Activated naive CD4-positive, alpha-beta T cell treated with anti-CD3 and anti-CD28 coated beads, Interleukin-2, amount 50 U/mL, for 16 hours (primary cell): ENCODE measurements at regions not wholly inside any gene's neighbourhood (a gene's known extent, or its start where the extent isn't known, plus 50 kb on each side); places are given as distances from the start of the nearest gene placed in this dataset.

Experiments used
- DNase-seq: peaks from one replicate; pipeline ENCODE4 v3.0.0-alpha.2; 2020

DNA sequence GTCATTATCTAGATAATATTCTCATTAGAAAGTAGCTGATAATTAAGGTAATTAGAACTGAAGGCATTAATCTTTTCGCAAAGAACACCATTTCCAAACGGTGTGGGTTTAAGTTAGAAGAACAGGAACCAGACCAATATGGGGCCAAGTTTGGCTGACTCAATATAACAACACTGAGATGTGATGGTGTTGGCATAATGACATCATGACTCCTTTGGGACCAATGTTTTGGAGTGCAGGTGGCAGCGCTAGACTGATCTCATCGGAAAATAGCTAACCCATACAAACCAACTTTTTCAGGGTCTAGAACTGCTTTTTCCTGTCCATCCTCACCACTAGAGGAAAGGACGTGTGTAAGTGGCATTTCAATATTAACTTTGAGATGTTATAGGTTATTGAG, 1171.7 kb upstream of the ZEB2 start:
- no peak for DNase-seq

DNA sequence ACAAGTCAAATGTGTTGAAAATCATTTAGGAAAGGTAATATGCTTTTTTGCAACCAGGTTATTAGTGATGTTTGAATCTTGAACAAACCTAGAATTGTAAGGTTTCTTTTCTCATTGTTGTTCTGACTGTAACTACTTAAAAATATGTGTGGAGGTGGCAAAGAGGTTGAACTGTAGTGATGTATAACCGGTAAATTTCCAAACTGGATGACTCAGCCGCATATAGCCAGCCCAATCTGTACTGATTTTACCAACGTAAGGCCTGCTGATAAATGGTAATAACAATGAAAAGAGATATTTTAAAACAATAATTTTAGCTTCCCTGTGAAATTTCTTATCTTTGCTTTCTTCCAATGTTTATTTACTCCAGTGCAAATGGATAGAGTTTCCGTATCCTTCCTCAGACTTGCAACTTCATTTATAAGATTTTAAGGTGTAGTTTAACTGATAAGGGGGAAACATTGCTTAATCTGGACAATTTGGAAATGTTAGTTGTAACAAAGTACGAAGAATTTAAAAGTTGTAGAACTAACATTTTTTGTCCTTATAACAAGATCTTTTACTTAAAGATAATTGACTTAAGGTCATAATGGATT, 1170.4 kb upstream of the ZEB2 start:
- no peak for DNase-seq

DNA sequence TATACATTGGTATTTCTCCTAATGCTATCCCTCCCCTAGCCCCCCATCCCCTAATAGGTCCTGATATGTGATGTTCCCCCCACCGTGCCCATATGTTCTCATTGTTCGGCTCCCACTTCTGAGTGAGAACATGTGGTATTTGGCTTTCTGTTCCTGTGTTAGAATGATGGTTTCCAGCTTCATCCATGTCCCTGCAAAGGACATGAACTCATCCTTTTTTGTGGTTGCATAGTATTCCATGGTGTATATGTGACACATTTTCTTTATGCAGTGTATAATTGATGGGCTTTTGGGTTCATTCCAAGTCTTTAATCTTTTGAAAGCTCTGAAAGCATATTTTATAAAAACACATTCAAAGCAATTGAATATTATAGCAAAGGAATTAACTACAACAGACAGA, 1169.4 kb upstream of the ZEB2 start:
- DNase-seq = no peak

DNA sequence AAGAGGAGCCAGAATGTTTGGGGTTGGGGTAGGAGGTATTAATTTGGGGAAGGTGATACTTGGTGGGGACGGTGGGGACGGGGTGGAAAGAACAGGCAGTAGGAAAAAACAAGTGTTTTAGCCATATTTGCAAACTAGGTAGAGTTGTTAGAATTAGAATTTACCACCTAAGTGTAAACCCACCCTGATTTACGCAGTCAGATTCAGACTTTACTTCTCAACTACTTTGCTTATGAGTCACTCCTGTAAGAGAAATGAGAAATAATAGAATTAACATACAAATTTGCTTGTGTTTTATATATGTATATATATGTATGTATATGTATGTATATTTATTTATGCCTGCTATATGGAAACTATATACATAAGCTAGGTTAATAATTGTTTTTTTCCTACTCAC, 1168.2 kb upstream of the ZEB2 start:
- no peak for DNase-seq

DNA sequence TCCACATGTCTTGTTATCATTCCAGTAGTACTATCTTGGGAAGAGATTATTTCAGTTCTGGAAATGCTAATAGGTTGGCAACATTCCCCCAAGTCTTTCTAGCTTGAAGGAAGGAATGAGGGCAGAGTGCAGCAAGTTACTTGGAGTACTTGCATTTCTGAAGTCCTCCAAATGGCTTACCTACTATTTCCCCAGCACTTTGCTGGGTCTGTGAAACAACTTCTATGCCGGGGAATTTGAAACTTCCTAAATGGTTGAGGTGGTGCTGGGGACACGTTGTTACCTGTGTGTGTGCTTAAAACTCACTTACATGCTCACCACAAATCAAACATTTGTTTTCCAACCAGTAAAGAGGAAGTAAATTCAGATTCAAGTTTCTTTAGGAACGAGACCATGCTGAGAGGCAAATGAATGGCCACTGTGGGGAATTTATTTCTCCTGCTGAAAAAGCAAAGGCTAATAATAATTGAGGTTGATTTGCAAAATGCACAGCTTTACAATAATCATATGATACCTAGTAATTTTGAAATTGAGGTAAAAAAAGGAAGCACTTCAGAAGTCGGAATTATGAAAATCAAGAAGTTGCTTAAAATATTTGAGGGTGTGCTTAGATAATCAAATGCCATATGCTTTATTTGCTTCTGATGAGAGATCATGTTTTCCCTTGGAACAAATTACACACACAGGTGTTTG, 1167.7 kb upstream of the ZEB2 start:
- no peak for DNase-seq

DNA sequence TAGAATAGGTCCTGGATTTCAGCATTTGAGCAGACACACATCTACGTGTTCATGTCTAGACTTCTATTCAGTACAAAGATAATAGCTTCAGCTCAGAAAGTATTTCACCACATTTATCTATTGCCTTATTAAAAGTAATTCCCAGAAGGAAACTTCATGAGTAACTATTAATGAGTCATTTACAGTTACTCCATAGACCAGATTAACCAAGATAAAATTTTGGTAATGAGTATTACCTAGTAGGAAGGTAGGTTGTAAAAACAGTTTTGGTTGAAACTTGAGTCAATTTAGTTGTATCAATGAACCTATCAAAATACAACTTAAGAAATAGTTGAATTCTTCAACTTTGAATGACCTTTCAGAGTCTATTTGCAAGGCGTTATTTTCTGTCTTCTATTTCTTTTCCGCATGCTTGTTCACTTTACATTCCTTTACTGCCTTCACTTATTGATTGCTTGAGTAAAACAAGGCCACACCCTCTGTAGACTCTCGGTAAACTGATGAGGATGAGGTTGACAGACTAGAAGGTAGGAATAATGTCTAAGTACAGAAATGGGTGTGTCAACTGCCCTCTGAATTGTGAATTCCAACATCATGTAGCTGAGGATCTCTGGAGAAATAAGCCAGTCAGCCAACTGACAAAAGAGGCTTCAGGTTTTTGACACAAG, 1165.6 kb upstream of the ZEB2 start:
- DNase-seq = no peak

DNA sequence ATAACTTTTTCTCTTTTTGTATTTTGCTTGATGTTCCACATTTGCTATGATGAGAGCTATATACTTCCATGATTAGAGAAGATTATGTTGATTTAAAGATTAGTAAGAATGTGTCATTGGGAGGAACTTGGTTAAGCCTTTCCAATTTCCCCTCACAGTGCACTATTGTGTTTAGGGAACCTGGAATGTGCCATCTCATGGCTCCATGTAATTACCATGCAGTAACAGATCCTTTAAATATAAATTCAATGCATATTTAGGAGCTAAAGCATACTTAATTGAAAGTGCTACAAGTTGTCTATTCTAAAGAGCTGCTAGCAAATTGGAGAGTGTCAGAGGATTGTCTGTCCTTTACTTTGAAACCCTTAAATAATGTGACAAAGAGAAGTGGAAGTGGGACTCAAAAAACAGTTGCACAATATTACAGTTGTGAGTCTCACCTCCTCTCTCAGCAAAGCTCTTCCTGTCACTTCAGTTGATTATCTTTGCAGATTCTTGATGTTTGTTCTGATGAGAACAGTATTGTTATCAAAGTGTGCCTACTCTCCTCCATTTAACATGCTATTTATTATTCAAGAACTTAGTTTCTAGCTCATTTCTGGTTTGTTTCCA, 1162.7 kb upstream of the ZEB2 start:
- no peak for DNase-seq

DNA sequence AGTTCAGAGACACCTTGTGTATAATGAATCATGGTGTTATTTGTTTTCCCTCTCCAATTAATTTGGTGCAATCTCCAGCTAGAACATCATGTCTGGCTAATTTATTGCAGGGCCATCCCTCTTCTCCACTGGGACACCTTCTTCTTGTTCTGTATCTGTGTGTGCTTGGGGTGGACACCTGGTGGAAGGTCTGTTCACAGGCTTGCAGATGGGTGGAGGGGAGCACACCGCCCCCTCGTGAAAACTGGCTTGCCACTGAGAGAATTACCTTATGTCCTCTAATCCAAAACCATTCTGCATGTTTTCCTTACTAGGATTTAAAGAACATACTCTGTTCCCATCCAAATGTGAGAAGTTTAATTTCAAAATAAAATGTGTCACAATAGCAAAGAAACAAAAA, 1160.4 kb upstream of the ZEB2 start:
- no peak for DNase-seq

DNA sequence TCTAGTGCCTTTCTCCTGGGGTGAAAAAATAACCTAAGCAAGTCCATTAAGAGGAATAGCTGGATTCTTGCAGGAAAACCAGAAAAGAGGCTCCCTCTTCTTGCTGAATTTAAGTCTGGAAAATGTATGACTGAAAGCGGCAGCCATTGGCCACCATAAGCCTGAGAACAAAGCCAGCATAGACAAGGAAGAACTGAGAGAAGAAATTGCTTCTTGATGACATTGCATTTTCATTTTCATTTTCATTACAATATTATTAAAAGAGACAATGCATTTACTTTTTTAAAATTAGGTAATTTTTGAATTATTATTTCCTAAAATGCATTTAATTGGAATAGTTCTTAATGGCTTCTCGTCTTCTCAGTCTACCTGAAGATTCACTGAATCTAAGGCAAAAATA, 1157.5 kb upstream of the ZEB2 start:
- DNase-seq = no peak

DNA sequence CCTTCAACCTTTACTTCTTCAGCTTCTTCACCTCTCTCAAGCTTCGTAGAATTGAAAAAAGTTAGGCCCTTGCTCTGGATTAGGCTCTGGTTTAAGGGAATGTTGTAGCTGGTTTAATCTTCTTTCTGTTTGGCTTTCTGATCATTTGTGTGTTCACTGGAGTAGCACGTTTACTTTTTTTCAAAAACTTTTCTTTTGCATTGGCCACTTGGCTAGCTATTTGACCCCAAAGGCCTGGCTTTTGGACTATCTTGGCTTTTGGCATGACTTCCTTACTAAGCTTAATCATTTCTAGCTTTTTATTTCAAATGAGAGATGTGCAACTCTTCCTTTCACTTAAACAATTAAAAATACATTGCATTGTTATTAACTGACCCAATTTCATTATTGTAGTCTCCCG, 1154.8 kb upstream of the ZEB2 start:
- DNase-seq = no peak

DNA sequence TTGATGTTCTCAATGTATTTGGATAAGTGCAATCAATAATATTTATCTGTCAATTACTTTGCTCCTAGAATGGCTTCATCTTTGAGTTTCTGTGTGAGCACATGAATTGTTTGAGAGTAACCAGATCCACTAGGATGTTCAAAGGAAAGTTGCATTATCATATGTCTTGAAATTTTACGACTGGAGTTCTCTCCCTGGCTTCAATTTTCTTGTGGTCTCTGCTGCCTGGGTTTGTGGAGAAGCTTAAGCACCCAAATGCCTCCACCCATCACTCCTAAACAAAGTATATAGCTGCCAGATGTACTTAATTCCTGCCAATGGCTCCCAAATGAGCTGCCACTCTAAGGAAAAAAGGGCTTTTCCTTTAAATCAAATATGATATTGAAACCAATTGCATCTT, 1149.4 kb upstream of the ZEB2 start:
- no peak for DNase-seq

DNA sequence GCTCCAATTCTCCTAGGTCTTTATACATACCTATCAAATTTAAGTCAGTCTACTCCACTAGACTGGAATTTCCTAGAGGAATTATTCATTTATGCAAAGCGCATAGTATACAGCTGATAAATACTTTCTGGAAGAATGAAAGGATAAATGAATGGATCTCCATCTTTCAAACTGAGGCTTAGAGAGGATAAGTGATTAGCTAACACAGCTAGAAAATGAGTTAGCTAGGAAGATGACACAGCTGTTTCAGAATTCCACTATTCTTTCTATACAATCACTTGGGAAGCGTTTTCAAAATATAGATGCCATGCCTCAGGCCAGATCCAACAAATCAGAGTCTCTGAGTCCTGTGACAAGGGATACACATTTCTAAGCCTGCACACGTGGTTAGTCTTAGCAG, 1146.6 kb upstream of the ZEB2 start:
- no peak for DNase-seq

DNA sequence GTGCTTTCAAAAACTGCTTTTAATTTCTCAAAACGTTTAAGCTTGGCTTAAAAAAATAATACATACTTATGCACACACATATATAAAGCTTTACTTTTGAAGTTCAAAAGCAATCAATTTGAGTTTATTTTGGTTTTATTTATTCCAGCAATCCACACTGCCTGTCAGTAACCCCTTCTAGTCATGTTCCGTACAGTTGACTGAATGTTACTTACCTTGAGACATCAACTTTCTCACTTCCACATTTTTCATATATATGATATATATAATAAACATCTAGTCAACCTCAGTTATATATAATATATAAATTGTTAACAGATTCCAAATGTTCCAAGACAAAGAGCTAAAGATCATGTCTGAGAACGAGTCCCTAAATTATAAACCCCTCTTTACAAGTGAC, 1137.3 kb upstream of the ZEB2 start:
- no peak for DNase-seq

DNA sequence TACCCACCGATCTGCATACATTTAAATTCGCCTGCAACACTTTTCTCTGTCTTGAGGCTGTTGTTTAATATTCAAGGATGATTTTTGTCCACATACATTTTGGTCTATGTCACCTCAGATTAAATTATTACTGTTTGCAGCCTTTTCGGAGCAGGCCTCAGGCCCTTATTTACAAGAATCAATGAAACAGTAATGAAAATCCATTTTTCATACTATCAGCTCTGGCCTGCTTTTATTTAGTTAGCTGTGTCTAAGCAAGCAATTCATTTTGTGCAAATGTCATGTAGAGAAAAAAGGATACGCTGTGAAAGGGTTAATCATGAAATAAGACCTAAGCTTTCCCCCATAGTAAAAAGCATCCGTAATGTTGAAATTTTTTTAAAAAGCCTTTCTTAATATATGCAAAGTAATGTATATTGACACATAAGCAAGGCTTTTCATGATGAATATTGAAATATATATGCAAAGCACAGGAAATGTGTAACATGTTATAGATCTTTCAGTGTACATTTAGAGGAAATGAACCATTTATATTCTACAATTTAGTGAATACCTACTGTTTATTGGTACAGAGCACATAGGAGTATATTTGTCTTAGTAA, 1135.3 kb upstream of the ZEB2 start:
- DNase-seq = no peak

DNA sequence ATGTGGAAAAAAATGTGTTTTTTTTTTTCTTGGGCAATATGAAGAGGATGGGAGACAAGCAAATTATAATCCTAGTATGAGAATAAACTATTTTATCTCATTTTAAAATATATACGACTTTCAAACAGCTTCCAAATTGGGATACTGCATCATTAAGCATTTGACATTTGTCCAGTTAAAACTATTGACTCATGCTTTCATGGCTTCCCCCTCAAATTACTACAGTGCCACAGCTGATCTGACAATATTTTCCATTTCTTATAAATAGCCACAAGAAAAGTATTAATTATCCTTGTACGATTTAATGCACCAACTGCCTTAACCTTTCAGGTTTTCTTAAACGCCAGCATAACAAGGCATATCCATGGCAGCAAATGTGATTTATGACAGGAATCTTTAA, 1134.8 kb upstream of the ZEB2 start:
- DNase-seq = no peak

DNA sequence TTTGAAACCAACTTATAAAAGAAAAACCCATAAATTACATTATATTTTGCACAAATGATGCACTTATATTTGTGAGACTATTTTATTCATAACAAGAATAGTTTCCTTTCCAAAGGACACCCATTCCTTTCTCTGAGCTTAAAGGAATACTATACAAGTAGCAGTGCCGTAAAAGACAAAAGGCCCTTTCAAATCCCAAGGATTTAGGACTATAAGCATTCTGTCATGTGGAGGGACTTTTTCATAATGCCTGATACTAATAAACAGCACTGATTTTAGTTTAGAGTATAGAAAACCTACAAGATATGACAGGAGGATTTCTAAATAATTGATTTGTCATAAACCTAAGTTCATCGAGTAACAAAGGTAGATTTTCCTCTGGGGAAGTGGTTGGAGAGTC, 1134.2 kb upstream of the ZEB2 start:
- DNase-seq = no peak

DNA sequence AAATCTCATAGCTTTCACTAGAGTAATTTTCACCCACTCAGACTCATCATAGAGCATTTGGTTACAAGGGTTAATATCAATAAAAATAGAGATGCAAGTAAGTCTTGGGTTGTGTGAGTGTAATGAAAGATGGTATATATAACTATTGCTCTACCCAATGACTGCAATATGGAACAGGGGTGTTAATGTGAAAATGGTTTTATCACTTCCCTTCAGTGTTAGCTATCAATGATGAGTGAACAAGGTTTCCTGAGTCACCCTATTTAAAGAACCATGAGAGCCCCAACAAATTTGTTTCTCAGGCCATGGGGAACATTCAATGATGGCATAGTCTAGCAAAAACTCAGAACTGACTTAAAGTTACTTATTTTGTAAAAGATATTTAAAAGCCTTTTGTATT, 1133.6 kb upstream of the ZEB2 start:
- DNase-seq = no peak

DNA sequence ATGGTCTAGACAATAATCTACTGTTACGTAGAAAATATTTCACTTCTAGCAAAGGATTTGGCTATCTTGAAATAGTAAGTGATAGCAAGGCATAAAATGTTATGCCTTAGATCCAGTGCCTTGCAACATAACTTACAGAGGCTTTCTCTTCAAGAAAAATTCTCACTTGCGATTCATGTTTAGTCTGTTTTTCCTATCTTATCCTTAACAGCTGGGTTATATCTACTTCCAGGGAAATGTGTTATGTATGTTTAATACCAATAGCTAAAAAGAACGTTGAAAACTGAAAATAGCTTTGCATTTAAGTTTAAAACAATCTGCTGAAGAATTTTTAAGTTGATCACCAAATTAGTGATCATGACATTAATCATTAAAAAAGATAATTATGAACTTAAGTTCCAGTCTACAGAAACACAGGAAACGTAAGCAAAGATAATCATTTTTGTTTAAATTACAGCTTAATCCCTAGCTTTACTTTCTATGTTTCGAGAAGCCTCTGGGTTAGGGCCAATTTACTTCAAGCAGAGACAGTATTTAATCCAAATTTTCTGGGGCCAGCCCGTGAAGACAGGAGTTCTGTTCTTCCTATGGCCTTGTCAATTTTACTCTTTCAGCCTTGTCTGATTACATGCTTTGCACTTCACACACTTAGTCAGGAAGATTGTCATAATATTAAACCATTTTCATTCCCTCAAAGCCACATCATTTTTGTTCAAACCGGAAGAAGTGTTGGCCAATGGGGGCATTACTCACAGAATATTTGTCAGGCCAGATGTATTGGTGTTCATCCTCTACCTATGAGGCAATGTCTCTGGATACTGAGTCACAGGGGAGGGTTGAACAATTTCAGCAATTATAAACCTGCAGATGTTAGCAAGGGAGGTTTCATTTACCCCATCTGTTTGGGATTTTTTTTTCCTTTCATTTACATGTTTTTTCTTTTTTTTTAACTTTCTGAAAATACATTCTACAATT, 1132.9 kb upstream of the ZEB2 start:
- DNase-seq = no peak

DNA sequence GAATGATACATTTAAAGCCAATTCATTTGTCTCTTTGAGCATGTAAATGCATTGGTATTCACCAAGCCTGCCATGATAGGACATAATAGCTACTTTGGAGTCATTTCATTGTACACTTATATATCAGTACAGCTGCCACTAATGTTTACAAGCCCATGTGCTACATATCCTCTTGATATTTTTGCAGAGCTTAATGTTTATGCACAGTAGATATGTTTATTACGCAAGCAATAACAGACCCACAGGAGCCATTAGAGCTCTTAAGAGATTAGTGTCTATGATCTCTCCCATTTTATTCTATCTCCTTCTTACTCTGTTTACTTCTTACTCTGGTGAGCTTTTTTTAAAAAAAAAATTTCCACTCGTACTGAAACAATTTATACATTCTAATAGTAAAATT, 1132.1 kb upstream of the ZEB2 start:
- no peak for DNase-seq

DNA sequence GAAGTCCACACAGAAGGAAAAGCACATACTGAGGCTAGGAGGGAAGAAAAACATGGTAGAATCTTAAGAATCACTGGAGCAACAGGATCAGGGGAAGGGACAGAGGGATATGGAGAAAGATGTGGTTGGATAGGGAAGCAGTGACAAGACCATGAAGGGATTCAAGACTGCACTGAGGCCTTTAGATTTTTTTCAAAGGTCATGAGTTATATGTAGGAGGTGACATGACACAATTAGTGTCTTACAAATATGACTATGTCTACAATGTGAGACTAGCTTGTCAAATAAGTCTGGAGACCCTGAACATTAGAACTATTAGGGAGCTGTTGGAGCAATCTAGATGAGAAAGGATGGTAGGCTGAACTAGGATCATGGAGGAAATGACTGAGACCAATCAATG, 1130.3 kb upstream of the ZEB2 start:
- DNase-seq = no peak

DNA sequence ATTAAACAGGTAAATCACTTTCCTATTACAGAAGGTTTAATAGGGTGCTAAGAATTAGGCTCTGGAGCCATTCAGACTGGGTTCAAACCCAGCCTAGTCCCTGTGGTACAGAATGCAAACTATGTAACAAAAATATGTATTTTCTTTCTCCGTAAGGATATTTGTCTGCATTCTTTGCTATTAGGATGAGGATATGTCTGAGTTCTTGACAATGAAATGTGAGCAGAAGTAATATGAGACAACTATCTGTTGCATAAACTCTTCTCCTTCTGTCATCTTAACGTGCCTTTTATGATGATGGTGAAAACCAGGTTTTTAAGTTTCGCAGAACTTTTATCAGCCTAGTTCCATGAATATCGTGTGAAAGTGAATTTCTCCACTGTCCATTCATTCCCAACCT, 1129.1 kb upstream of the ZEB2 start:
- no peak for DNase-seq

DNA sequence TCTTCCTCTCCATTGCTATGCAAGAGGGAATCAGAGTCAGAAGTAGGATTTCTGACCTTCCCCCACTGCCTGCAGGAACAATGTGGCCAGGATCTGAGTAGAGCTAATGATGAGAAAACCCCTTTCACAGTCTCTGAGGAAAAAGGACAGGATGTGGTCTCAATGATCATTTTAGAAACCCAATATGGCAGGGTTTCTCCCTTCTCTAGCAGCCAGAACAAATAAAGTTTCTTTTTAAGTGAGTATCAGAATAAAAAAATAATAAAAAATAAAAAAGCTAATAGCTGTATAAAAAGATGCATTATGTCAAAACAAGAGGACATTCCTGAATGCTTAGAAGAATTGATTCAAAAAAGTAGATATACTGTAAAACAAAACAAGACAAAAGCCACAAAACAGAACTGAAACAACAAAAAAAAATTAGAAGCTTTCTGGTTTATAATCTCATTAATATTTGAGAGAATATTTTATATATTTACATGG, 1124.9 kb upstream of the ZEB2 start:
- DNase-seq = no peak

DNA sequence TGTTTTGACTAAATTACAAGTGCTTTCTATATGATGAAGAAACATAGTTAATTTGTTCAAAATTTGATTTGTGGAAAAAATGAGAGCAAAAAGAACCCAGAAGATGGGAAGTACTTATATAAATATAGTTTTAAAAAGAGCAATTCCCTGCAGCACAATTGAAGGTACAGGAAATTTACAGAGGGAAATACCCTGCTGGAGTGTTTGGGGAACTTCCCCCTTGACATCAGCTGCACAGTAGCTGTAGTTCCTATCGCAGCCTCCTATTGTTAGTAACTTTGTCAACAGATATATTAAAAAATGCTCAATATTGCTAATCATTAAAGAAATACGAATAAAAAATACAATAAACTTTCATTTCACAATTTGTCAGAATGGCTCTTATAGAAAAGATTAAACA, 1118.8 kb upstream of the ZEB2 start:
- DNase-seq = no peak
